Heart left ventricle (tissue), 16 donors: ENCODE measurements at regions not wholly inside any gene's neighbourhood (a gene's known extent, or its start where the extent isn't known, plus 50 kb on each side); places are given as distances from the start of the nearest gene placed in this dataset.

Experiments
- ATAC-seq, 4 donors: fragments of 200-7000 bp; cut with Tn5 transposase; one replicate each; pipeline ENCODE4 v1.9.1; 2020 to 2022; ENCODE audit warnings: moderate library complexity in 4 of 4, mild to moderate bottlenecking in 3 of 4, moderate number of reproducible peaks in 1 of 4
- DNase-seq, 5 donors: peaks; one replicate each; pipeline ENCODE4 v3.0.0-alpha.2; 2020
- H3K27ac ChIP-seq, 12 donors: fragments of 200-600 bp; sonication (generic) in 4 of 12; one replicate each; pipeline versions ENCODE4 v1.5.0 to v1.8.0; 2016 to 2022; ENCODE audit warnings: mild to moderate bottlenecking in 2 of 12
- H3K27me3 ChIP-seq, 9 donors: fragments of 200-600 bp; sonication (generic) in 2 of 9; one replicate each; pipeline versions ENCODE4 v1.5.1 to v1.8.0; 2016 to 2022; ENCODE audit warnings: mild to moderate bottlenecking in 3 of 9
- H3K36me3 ChIP-seq, 9 donors: fragments of 200-600 bp; sonication (generic) in 2 of 9; one replicate each; pipeline versions ENCODE4 v1.5.0 to v1.8.0; 2018 to 2022; ENCODE audit warnings: mild to moderate bottlenecking in 2 of 9
- H3K4me1 ChIP-seq, 12 donors: fragments of 200-600 bp; sonication (generic) in 4 of 12; one replicate each; pipeline versions ENCODE4 v1.5.0 to v1.8.0; 2016 to 2022; ENCODE audit warnings: mild to moderate bottlenecking in 3 of 12
- H3K4me3 ChIP-seq, 12 donors: fragments of 200-600 bp; sonication (generic) in 4 of 12; one replicate each; pipeline versions ENCODE4 v1.5.0 to v1.8.0; 2017 to 2022; ENCODE audit warnings: mild to moderate bottlenecking in 9 of 12, moderate library complexity in 4 of 12
- H3K9me3 ChIP-seq, 12 donors: fragments of 200-600 bp; sonication (generic) in 4 of 12; one replicate each; pipeline versions ENCODE4 v1.5.0 to v1.8.0; 2016 to 2022; ENCODE audit warnings: mild to moderate bottlenecking in 1 of 12
- CTCF ChIP-seq, 12 donors: fragments of 200-600 bp; sonication (generic) in 4 of 12; IDR thresholded peaks; one replicate each; pipeline versions ENCODE4 v1.5.0 to v1.8.0; 2018 to 2022; ENCODE audit warnings: antibody characterized with exemption in 12 of 12, mild to moderate bottlenecking in 5 of 12
- POLR2A ChIP-seq, 2 donors: fragments of 450-650 bp; IDR thresholded peaks; one replicate each; pipeline ENCODE4 v1.6.1; 2017; ENCODE audit warnings: antibody characterized with exemption in 2 of 2, mild to moderate bottlenecking in 2 of 2, moderate library complexity in 2 of 2
- WGBS, 4 donors: extraction: QIAGEN DNeasy Blood & Tissue Kit in 2 of 4; methylation state at CpG; one replicate each; pipeline versions ENCODE4 v1.1.5 to v1.1.7; 2013 to 2018; 5-methylcytosine and 5-hydroxymethylcytosine counted together
- intact Hi-C, 10 donors: fragments of 100-400 bp; cut with DNase I; formaldehyde crosslinking; loops; one replicate each; pipeline versions ENCODE4 v1.11.1 to v1.14.2; 2022
- donor health status: ischemic (EF 13 %, LVEDD 7.1; RV severe dilation, severe dysfunction).
- donor health status: healthy with polysubstance abuse.
- donor health status: DM: no; HTN: yes; CAD: no.
- donor health status: DM: no; HTN: no; CAD: no.
- donor health status: ischemic (EF 25% LVEDD 6.9; RV normal size, moderate dysfunction).
- donor health status: ischemic (EF 25% LVEDD 5.7; RV mildly dilated, moderate dysfunction).
- donor health status: healthy.
- donor health status: DM: yes; HTN: yes; CAD: no.
- donor health status: ischemic (EF 35%, LVEDD 5.7; RV mildly dilated, moderate dysfunction).
- donor health status: nonischemic (EF 11% LVEDD 7.7; RV severe dilation, severe dysfunction).
- donor health status: DM: yes; HTN: yes; CAD: no.
- donor health status: PGD.
- donor health status: ischemic (EF 29% LVEDD 5.4; RV normal size, mild dysfunction).
- donor health status: nonischemic (EF 23%, LVEDD 6.1; RV moderate dilation, normal function).

GRCh38 chr18:47731276-47731675 is 199.2 kb downstream of the SMAD2 start:
- Histone ChIP-seq H3K27me3 (peaks cover 0 to 55% (median 0%) of the 10 kb centered on the region in 9 donors), H3K27ac (no peak overlapping the region)

GRCh38 chr18:47730795-47731194 is 199.7 kb downstream of the SMAD2 start:
- Histone ChIP-seq H3K4me1 (no peaks in the 10 kb centered on the region), H3K27ac (no peak overlapping the region), H3K36me3 (no peaks in the 10 kb centered on the region), H3K9me3 (no peaks in the 10 kb centered on the region), H3K27me3 (peaks cover 0 to 57% (median 0%) of the 10 kb centered on the region in 9 donors), H3K4me3 (no peak overlapping the region)
- no peak for ATAC-seq
- 48 to 52% (median 50%) methylated on average over 5 of the region's 5 CpGs for WGBS, 4 donors
- TF ChIP-seq CTCF (IDR thresholded peaks at IDR 0.05): no peak
- no peak for TF ChIP-seq POLR2A (IDR thresholded peaks at IDR 0.05)
- intact Hi-C loops: no loop called here
- DNase-seq: no peak

More at GRCh38 chr18:47731276-47731675, 199.2 kb downstream of the SMAD2 start:
- no peaks in the 10 kb centered on the region for H3K36me3 ChIP-seq
- intact Hi-C loops: no loop called here
- H3K9me3 ChIP-seq: no peaks in the 10 kb centered on the region
- no peak for TF ChIP-seq POLR2A (IDR thresholded peaks at IDR 0.05)
- no peak for TF ChIP-seq CTCF (IDR thresholded peaks at IDR 0.05)
- H3K4me1 ChIP-seq: no peaks in the 10 kb centered on the region
- H3K4me3 ChIP-seq: no peak overlapping the region
- DNase-seq (no peak), ATAC-seq (no peak)
- 66 to 75% (median 73%) methylated on average over 5 of the region's 5 CpGs for WGBS, 4 donors

- H3K36me3 ChIP-seq: no peaks in the 10 kb centered on the region
- intact Hi-C loops: loop anchor here in 1 of 10 donors (5.0 kb wide), 1 partner anchor 327 kb away; no protein-coding TSS in a partner anchor
- peaks cover 0 to 56% (median 0%) of the 10 kb centered on the region in 9 donors for H3K27me3 ChIP-seq
- TF ChIP-seq POLR2A (IDR thresholded peaks at IDR 0.05): no peak
- no peak for TF ChIP-seq CTCF (IDR thresholded peaks at IDR 0.05)
- DNase-seq (no peak), ATAC-seq (no peak)
- H3K4me3 ChIP-seq: no peak overlapping the region
- H3K9me3 ChIP-seq: no peaks in the 10 kb centered on the region
- no peak overlapping the region for H3K27ac ChIP-seq
- no peaks in the 10 kb centered on the region for H3K4me1 ChIP-seq
- WGBS, 4 donors: 85 to 90% (median 86%) methylated on average over 6 of the region's 6 CpGs
These were observed 201.1 kb downstream of the SMAD2 start for GRCh38 chr18:47729356-47729755.

- DNase-seq (no peak), ATAC-seq (no peak)
- Histone ChIP-seq H3K4me1 (no peaks in the 10 kb centered on the region), H3K9me3 (no peaks in the 10 kb centered on the region), H3K36me3 (no peaks in the 10 kb centered on the region), H3K4me3 (no peak overlapping the region), H3K27ac (no peak overlapping the region), H3K27me3 (peaks cover 0 to 54% (median 0%) of the 10 kb centered on the region in 9 donors)
- TF ChIP-seq POLR2A (IDR thresholded peaks at IDR 0.05) (no peak), CTCF (IDR thresholded peaks at IDR 0.05) (no peak)
- intact Hi-C loops: loop anchor here in 1 of 10 donors (5.0 kb wide), 1 partner anchor 327 kb away; no protein-coding TSS in a partner anchor
- WGBS, 4 donors: 84 to 94% (median 87%) methylated on average over 2 of the region's 2 CpGs
These were observed 201.5 kb downstream of the SMAD2 start for GRCh38 chr18:47728921-47729320.
